ENCODE measurements at regions not wholly inside any gene's neighbourhood (a gene's known extent, or its start where the extent isn't known, plus 50 kb on each side); places are given as distances from the start of the nearest gene placed in this dataset.

- Mint-ChIP-seq H3K4me3 (no peak overlapping the region), H3K36me3 (ENCODE audit: low read depth) (no peaks in the 10 kb centered on the region), H3K27me3 (ENCODE audit: insufficient read depth) (no peaks in the 10 kb centered on the region), H3K4me1 (ENCODE audit: low read depth) (no peaks in the 10 kb centered on the region), H3K27ac (no peak overlapping the region), H3K9me3 (peaks cover 22% of the 10 kb centered on the region)
- intact Hi-C loops (cut with micrococcal nuclease) = no loop called here
- DNase-seq (ENCODE audit: low spot score) = no peak
Observed at GRCh38 chr4:188680667-188681063, 541.4 kb downstream of the TRIML1 start.

GRCh38 chr4:188682321-188682720 lies 543.1 kb downstream of the TRIML1 start:
- intact Hi-C loops (cut with micrococcal nuclease) = no loop called here
- H3K27ac Mint-ChIP-seq = no peak overlapping the region
- no peaks in the 10 kb centered on the region for H3K4me1 Mint-ChIP-seq (ENCODE audit: low read depth)

GRCh38 chr4:188683571-188683970 lies 544.3 kb downstream of the TRIML1 start:
- Mint-ChIP-seq H3K27ac (no peak overlapping the region), H3K9me3 (peaks cover 29% of the 10 kb centered on the region), H3K27me3 (ENCODE audit: insufficient read depth) (no peaks in the 10 kb centered on the region), H3K4me1 (ENCODE audit: low read depth) (no peaks in the 10 kb centered on the region), H3K36me3 (ENCODE audit: low read depth) (no peaks in the 10 kb centered on the region), H3K4me3 (no peak overlapping the region)
- intact Hi-C loops (cut with micrococcal nuclease) = no loop called here
- no peak for DNase-seq (ENCODE audit: low spot score)

More at GRCh38 chr4:188682321-188682720, 543.1 kb downstream of the TRIML1 start:
- Mint-ChIP-seq H3K36me3 (ENCODE audit: low read depth) (no peaks in the 10 kb centered on the region), H3K27me3 (ENCODE audit: insufficient read depth) (no peaks in the 10 kb centered on the region), H3K9me3 (peaks cover 24% of the 10 kb centered on the region), H3K4me3 (no peak overlapping the region)
- no peak for DNase-seq (ENCODE audit: low spot score)

- no peak overlapping the region for H3K4me3 Mint-ChIP-seq
- H3K36me3 Mint-ChIP-seq (ENCODE audit: low read depth) = no peaks in the 10 kb centered on the region
- no peak overlapping the region for H3K27ac Mint-ChIP-seq
- intact Hi-C loops (cut with micrococcal nuclease) = no loop called here
- H3K27me3 Mint-ChIP-seq (ENCODE audit: insufficient read depth) = no peaks in the 10 kb centered on the region
- peaks cover 12% of the 10 kb centered on the region for H3K9me3 Mint-ChIP-seq
- DNase-seq (ENCODE audit: low spot score) = no peak
- H3K4me1 Mint-ChIP-seq (ENCODE audit: low read depth) = no peaks in the 10 kb centered on the region
Observed at GRCh38 chr4:188688956-188689355, 549.7 kb downstream of the TRIML1 start.

GRCh38 chr4:188691811-188692210 lies 552.6 kb downstream of the TRIML1 start:
- Mint-ChIP-seq H3K27me3 (ENCODE audit: insufficient read depth) (no peaks in the 10 kb centered on the region), H3K4me1 (ENCODE audit: low read depth) (no peaks in the 10 kb centered on the region), H3K9me3 (peaks cover 7% of the 10 kb centered on the region), H3K36me3 (ENCODE audit: low read depth) (no peaks in the 10 kb centered on the region), H3K4me3 (no peak overlapping the region), H3K27ac (no peak overlapping the region)
- intact Hi-C loops (cut with micrococcal nuclease) = no loop called here
- no peak for DNase-seq (ENCODE audit: low spot score)

GRCh38 chr4:188695261-188695660 lies 556.0 kb downstream of the TRIML1 start:
- Mint-ChIP-seq H3K4me1 (ENCODE audit: low read depth) (no peaks in the 10 kb centered on the region), H3K36me3 (ENCODE audit: low read depth) (no peaks in the 10 kb centered on the region), H3K9me3 (no peaks in the 10 kb centered on the region), H3K4me3 (no peak overlapping the region), H3K27me3 (ENCODE audit: insufficient read depth) (no peaks in the 10 kb centered on the region), H3K27ac (no peak overlapping the region)
- intact Hi-C loops (cut with micrococcal nuclease) = no loop called here
- DNase-seq (ENCODE audit: low spot score) = no peak

GRCh38 chr4:188697243-188697642 lies 558.0 kb downstream of the TRIML1 start:
- DNase-seq (ENCODE audit: low spot score) = no peak
- Mint-ChIP-seq H3K36me3 (ENCODE audit: low read depth) (no peaks in the 10 kb centered on the region), H3K27ac (no peak overlapping the region), H3K4me1 (ENCODE audit: low read depth) (no peaks in the 10 kb centered on the region), H3K9me3 (peaks cover 5% of the 10 kb centered on the region), H3K27me3 (ENCODE audit: insufficient read depth) (no peaks in the 10 kb centered on the region), H3K4me3 (no peak overlapping the region)
- intact Hi-C loops (cut with micrococcal nuclease) = no loop called here

- Mint-ChIP-seq H3K27ac (no peak overlapping the region), H3K4me3 (no peak overlapping the region), H3K9me3 (peaks cover 13% of the 10 kb centered on the region), H3K27me3 (ENCODE audit: insufficient read depth) (no peaks in the 10 kb centered on the region), H3K36me3 (ENCODE audit: low read depth) (no peaks in the 10 kb centered on the region), H3K4me1 (ENCODE audit: low read depth) (no peaks in the 10 kb centered on the region)
- DNase-seq (ENCODE audit: low spot score) = no peak
- intact Hi-C loops (cut with micrococcal nuclease) = no loop called here
Observed at GRCh38 chr4:188701952-188702351, 562.7 kb downstream of the TRIML1 start.

GRCh38 chr4:188704288-188704687 lies 565.0 kb downstream of the TRIML1 start:
- H3K27ac Mint-ChIP-seq = no peak overlapping the region
- no peaks in the 10 kb centered on the region for H3K4me1 Mint-ChIP-seq (ENCODE audit: low read depth)
- no peaks in the 10 kb centered on the region for H3K27me3 Mint-ChIP-seq (ENCODE audit: insufficient read depth)
- DNase-seq (ENCODE audit: low spot score) = no peak
- H3K36me3 Mint-ChIP-seq (ENCODE audit: low read depth) = no peaks in the 10 kb centered on the region
- H3K4me3 Mint-ChIP-seq = no peak overlapping the region
- peaks cover 23% of the 10 kb centered on the region for H3K9me3 Mint-ChIP-seq
- intact Hi-C loops (cut with micrococcal nuclease) = no loop called here

GRCh38 chr4:188707036-188707435 lies 567.8 kb downstream of the TRIML1 start:
- Mint-ChIP-seq H3K27me3 (ENCODE audit: insufficient read depth) (no peaks in the 10 kb centered on the region), H3K9me3 (peaks cover 22% of the 10 kb centered on the region), H3K27ac (no peak overlapping the region), H3K4me3 (no peak overlapping the region), H3K4me1 (ENCODE audit: low read depth) (no peaks in the 10 kb centered on the region), H3K36me3 (ENCODE audit: low read depth) (no peaks in the 10 kb centered on the region)
- DNase-seq (ENCODE audit: low spot score) = no peak
- intact Hi-C loops (cut with micrococcal nuclease) = no loop called here

GRCh38 chr4:188714501-188714900 lies 575.3 kb downstream of the TRIML1 start:
- peaks cover 9% of the 10 kb centered on the region for H3K9me3 Mint-ChIP-seq
- no peak for DNase-seq (ENCODE audit: low spot score)
- H3K27me3 Mint-ChIP-seq (ENCODE audit: insufficient read depth) = no peaks in the 10 kb centered on the region
- no peaks in the 10 kb centered on the region for H3K36me3 Mint-ChIP-seq (ENCODE audit: low read depth)
- intact Hi-C loops (cut with micrococcal nuclease) = no loop called here
- no peak overlapping the region for H3K27ac Mint-ChIP-seq
- H3K4me3 Mint-ChIP-seq = no peak overlapping the region
- no peaks in the 10 kb centered on the region for H3K4me1 Mint-ChIP-seq (ENCODE audit: low read depth)

GRCh38 chr4:188714907-188715306 lies 575.7 kb downstream of the TRIML1 start:
- Mint-ChIP-seq H3K27me3 (ENCODE audit: insufficient read depth) (no peaks in the 10 kb centered on the region), H3K4me1 (ENCODE audit: low read depth) (no peaks in the 10 kb centered on the region), H3K27ac (no peak overlapping the region), H3K4me3 (no peak overlapping the region), H3K36me3 (ENCODE audit: low read depth) (no peaks in the 10 kb centered on the region), H3K9me3 (peaks cover 7% of the 10 kb centered on the region)
- intact Hi-C loops (cut with micrococcal nuclease) = no loop called here
- DNase-seq (ENCODE audit: low spot score) = no peak

- intact Hi-C loops (cut with micrococcal nuclease) = no loop called here
- Mint-ChIP-seq H3K4me1 (ENCODE audit: low read depth) (no peaks in the 10 kb centered on the region), H3K9me3 (peaks cover 21% of the 10 kb centered on the region), H3K27me3 (ENCODE audit: insufficient read depth) (no peaks in the 10 kb centered on the region), H3K4me3 (no peak overlapping the region), H3K36me3 (ENCODE audit: low read depth) (no peaks in the 10 kb centered on the region), H3K27ac (no peak overlapping the region)
- no peak for DNase-seq (ENCODE audit: low spot score)
Observed at GRCh38 chr4:188717661-188718060, 578.4 kb downstream of the TRIML1 start.

GRCh38 chr4:188719794-188720193 lies 580.6 kb downstream of the TRIML1 start:
- no peak overlapping the region for H3K4me3 Mint-ChIP-seq
- H3K4me1 Mint-ChIP-seq (ENCODE audit: low read depth) = no peaks in the 10 kb centered on the region
- H3K36me3 Mint-ChIP-seq (ENCODE audit: low read depth) = no peaks in the 10 kb centered on the region
- peaks cover 17% of the 10 kb centered on the region for H3K9me3 Mint-ChIP-seq
- H3K27me3 Mint-ChIP-seq (ENCODE audit: insufficient read depth) = no peaks in the 10 kb centered on the region
- intact Hi-C loops (cut with micrococcal nuclease) = no loop called here
- DNase-seq (ENCODE audit: low spot score) = no peak
- no peak overlapping the region for H3K27ac Mint-ChIP-seq

Data from activated T-helper 1 cell treated with anti-CD3 and anti-CD28 coated beads, Interleukin-12 subunit alpha, Interleukin-12 subunit beta, Interleukin-2, Interleukin-4 antibody, amounts not matched to agents 30 ng/mL and 10 ng/mL and 1 ng/mL, durations not matched to agents 14 hours and 24 hours and 36 hours (primary cell).